IMR-90 (cell line): ENCODE measurements at regions not wholly inside any gene's neighbourhood (a gene's known extent, or its start where the extent isn't known, plus 50 kb on each side); places are given as distances from the start of the nearest gene placed in this dataset.

ENCODE experiments used
- ATAC-seq: fragments of 200-7000 bp; cut with Tn5 transposase; 2 replicates; pipeline ENCODE4 v1.9.1; 2020; ENCODE audit warnings: low read depth, mild to moderate bottlenecking, moderate library complexity
- BruUV-seq: library from RNA; stranded (reverse); fragments of 400-500 nt; replicated peaks from 2 replicates; lab custom pipeline; 2021; lab: Mats Ljungman, UMichigan
- CTCF ChIA-PET: fragments of 300-600 bp; formaldehyde crosslinking; extraction: SDS; loops from one replicate; lab custom pipeline; 2021; ENCODE audit warnings: antibody characterized with exemption; lab: Yijun Ruan, JAX
- POLR2A ChIA-PET: fragments of 300-600 bp; sonication (Branson Sonifier 250); formaldehyde crosslinking; loops from one replicate; lab custom pipeline; 2022; ENCODE audit warnings: antibody characterized with exemption; ENCODE audit not compliant: unreplicated experiment; lab: Charles Lee
- DNase-seq: peaks from one replicate; pipeline ENCODE4 v3.0.0; 2013
- H2AFZ ChIP-seq: replicated peaks from 2 replicates; pipeline ENCODE3; 2013; ENCODE audit warnings: low read length, mild to moderate bottlenecking; ENCODE audit not compliant: poor library complexity
- H2AK5ac ChIP-seq: 2 replicates; pipeline ENCODE4 v1.6.1; 2013; ENCODE audit warnings: low read depth, low read length, inconsistent platforms
- H2AK9ac ChIP-seq: replicated peaks from 2 replicates; pipeline ENCODE3; 2013; ENCODE audit warnings: mild to moderate bottlenecking, low read depth, low read length, moderate library complexity; ENCODE audit not compliant: poor library complexity
- H2BK120ac ChIP-seq: 2 replicates; pipeline ENCODE4 v1.6.1; 2013; ENCODE audit warnings: low read depth, low read length, inconsistent platforms
- H2BK15ac ChIP-seq: 3 replicates; pipeline ENCODE4 v1.6.1; 2013; ENCODE audit warnings: low read depth, low read length, inconsistent platforms
- H2BK20ac ChIP-seq: 2 replicates; pipeline ENCODE4 v1.6.1; 2013; ENCODE audit warnings: low read depth, mild to moderate bottlenecking, inconsistent platforms, low read length, moderate library complexity
- H2BK5ac ChIP-seq: 2 replicates; pipeline ENCODE4 v1.6.1; 2013; ENCODE audit warnings: mild to moderate bottlenecking, low read depth, low read length, inconsistent platforms; ENCODE audit not compliant: poor library complexity, severe bottlenecking
- H3K14ac ChIP-seq: replicated peaks from 2 replicates; pipeline ENCODE4 v1.6.1; 2013; ENCODE audit warnings: low read depth, low read length, inconsistent platforms
- H3K18ac ChIP-seq: 2 replicates; pipeline ENCODE4 v1.6.1; 2013; ENCODE audit warnings: low read depth, low read length, control low read depth
- H3K23ac ChIP-seq: 2 replicates; pipeline ENCODE4 v1.6.1; 2013; ENCODE audit warnings: low read depth, low read length, inconsistent platforms
- H3K27ac ChIP-seq: 2 replicates; pipeline ENCODE4 v1.5.1; 2013; ENCODE audit warnings: mild to moderate bottlenecking, control low read depth, low read length; ENCODE audit not compliant: insufficient read depth
- H3K27me3 ChIP-seq: 2 replicates; pipeline ENCODE4 v1.6.1; 2013; ENCODE audit warnings: low read length; ENCODE audit not compliant: control insufficient read depth, insufficient read depth
- H3K36me3 ChIP-seq: 2 replicates; pipeline ENCODE4 v1.6.1; 2013; ENCODE audit warnings: low read length, mixed read lengths; ENCODE audit not compliant: control insufficient read depth, insufficient read depth
- H3K4ac ChIP-seq: 2 replicates; pipeline ENCODE4 v1.6.1; 2013; ENCODE audit warnings: low read depth, low read length, inconsistent platforms
- H3K4me1 ChIP-seq: 2 replicates; pipeline ENCODE4 v1.6.1; 2013; ENCODE audit warnings: low read length, mixed read lengths; ENCODE audit not compliant: control insufficient read depth, insufficient read depth
- H3K4me2 ChIP-seq: 2 replicates; pipeline ENCODE4 v1.6.1; 2013; ENCODE audit warnings: low read depth, mild to moderate bottlenecking, control low read depth, low read length, moderate library complexity
- H3K4me3 ChIP-seq: 2 replicates; pipeline ENCODE4 v1.5.1; 2013; ENCODE audit warnings: low read depth, mild to moderate bottlenecking, control low read depth, low read length, moderate library complexity; ENCODE audit not compliant: insufficient read depth
- H3K56ac ChIP-seq: 2 replicates; pipeline ENCODE4 v1.6.1; 2013; ENCODE audit warnings: low read length, inconsistent platforms; ENCODE audit not compliant: insufficient read depth; ENCODE audit errors: extremely low read depth
- H3K79me1 ChIP-seq, 2 experiments: 2 replicates each; pipeline ENCODE4 v1.6.1; 2013; ENCODE audit warnings: low read length in 2 of 2, inconsistent platforms in 1 of 2, low read depth in 1 of 2
- H3K9ac ChIP-seq: 2 replicates; pipeline ENCODE4 v1.6.1; 2013; ENCODE audit warnings: low read depth, low read length, control low read depth
- H3K9me1 ChIP-seq: 2 replicates; pipeline ENCODE4 v1.6.1; 2013; ENCODE audit warnings: low read length, inconsistent platforms; ENCODE audit not compliant: insufficient read depth
- H3K9me3 ChIP-seq: 2 replicates; pipeline ENCODE4 v1.6.1; 2013; ENCODE audit warnings: low read length; ENCODE audit not compliant: control insufficient read depth, insufficient read depth
- H4K20me1 ChIP-seq: 2 replicates; pipeline ENCODE4 v1.6.1; 2013; ENCODE audit warnings: low read length, inconsistent platforms; ENCODE audit not compliant: insufficient read depth
- H4K5ac ChIP-seq: 2 replicates; pipeline ENCODE4 v1.6.1; 2013; ENCODE audit warnings: mild to moderate bottlenecking, low read depth, low read length, control low read depth
- H4K8ac ChIP-seq, 2 experiments: 2 replicates each; pipeline ENCODE4 v1.6.1; 2013; ENCODE audit warnings: low read depth in 2 of 2, low read length in 2 of 2, control low read depth in 1 of 2, inconsistent platforms in 1 of 2
- H4K91ac ChIP-seq: 2 replicates; pipeline ENCODE4 v1.6.1; 2013; ENCODE audit warnings: low read depth, low read length, inconsistent platforms; ENCODE audit not compliant: insufficient read depth
- MAFK ChIP-seq: IDR thresholded peaks from 2 replicates; pipeline ENCODE4 v1.6.1; 2012; ENCODE audit warnings: low read depth, low read length, improper control_type of control experiment
- POLR2A ChIP-seq: IDR thresholded peaks from 2 replicates; pipeline ENCODE4 v1.6.1; 2012; ENCODE audit warnings: mild to moderate bottlenecking, low read depth, low read length
- WGBS, 2 experiments: methylation state at CpG; one replicate each; pipeline versions ENCODE4 v1.1.5 to v1.1.7; 2013; ENCODE audit warnings: missing lambda C conversion rate in 2 of 2; ENCODE audit not compliant: insufficient read length in 1 of 2; ENCODE audit errors: extremely low coverage in 2 of 2; 5-methylcytosine and 5-hydroxymethylcytosine counted together
- dilution Hi-C: fragments of 300-500 bp; cut with HindIII; formaldehyde crosslinking; loops from one replicate; pipeline ENCODE4 v1.14.3; 2018; ENCODE audit warnings: low sequenced_read_pairs; ENCODE audit not compliant: unreplicated experiment
- in situ Hi-C: fragments of 300-500 bp; cut with MboI; formaldehyde crosslinking; loops from 3 replicates; pipeline ENCODE4 v1.14.3; 2019; ENCODE audit warnings: low sequenced_read_pairs, inconsistent platforms, mixed read lengths
- intact Hi-C: fragments of 100-400 bp; cut with micrococcal nuclease; formaldehyde crosslinking; loops from 2 replicates; pipeline ENCODE4 v1.10.0; 2022

GRCh38 chr7:131046246-131046645, 281.4 kb upstream of the MKLN1 start:
- BruUV-seq, result no TSS peak
- no peak overlapping the region for H4K8ac ChIP-seq
- no peak overlapping the region for H3K4ac ChIP-seq
- dilution Hi-C loops, result no loop called here
- DNase-seq (no peak), ATAC-seq (no peak)
- CTCF ChIA-PET, result no interaction called here
- H3K9me3 ChIP-seq, result no peaks in the 10 kb centered on the region
- H3K56ac ChIP-seq, result no peak overlapping the region
- no peak overlapping the region for H2BK20ac ChIP-seq
- WGBS, 2 experiments, result 100% methylated on average over 1 of the region's 1 CpG; no CpG with 5 or more reads in 1 of the 2 experiments
- H2BK15ac ChIP-seq, result no peak overlapping the region
- H3K36me3 ChIP-seq, result peaks cover 8% of the 10 kb centered on the region; the same call in 1 of the 2 replicates
- H4K91ac ChIP-seq, result no peak overlapping the region
- H3K79me1 ChIP-seq, result peaks cover 41 to 58% of the 10 kb centered on the region in 2 experiments
- no peak overlapping the region for H3K18ac ChIP-seq
- no peak overlapping the region for H3K23ac ChIP-seq
- H3K4me1 ChIP-seq, result peaks cover 6% of the 10 kb centered on the region
- no peak overlapping the region for H2AK9ac ChIP-seq
- no peak overlapping the region for H3K4me3 ChIP-seq
- no peak overlapping the region for H3K9ac ChIP-seq
- POLR2A ChIA-PET, result no interaction called here
- intact Hi-C loops, result no loop called here
- H3K27me3 ChIP-seq, result no peaks in the 10 kb centered on the region
- in situ Hi-C loops, result no loop called here
- H2AK5ac ChIP-seq, result no peak overlapping the region
- H2AFZ ChIP-seq, result no peak overlapping the region
- peaks cover 6% of the 10 kb centered on the region for H3K9me1 ChIP-seq
- H3K4me2 ChIP-seq, result no peak overlapping the region
- H4K20me1 ChIP-seq, result peaks cover 38% of the 10 kb centered on the region
- no peak overlapping the region for H2BK5ac ChIP-seq
- H4K5ac ChIP-seq, result no peak overlapping the region
- no peak for TF ChIP-seq MAFK
- TF ChIP-seq POLR2A, result no peak
- no peak overlapping the region for H2BK120ac ChIP-seq
- H3K14ac ChIP-seq, result no peak overlapping the region
- no peak overlapping the region for H3K27ac ChIP-seq
